HepG2 (cell line): ENCODE measurements at regions not wholly inside any gene's neighbourhood (a gene's known extent, or its start where the extent isn't known, plus 50 kb on each side); places are given as distances from the start of the nearest gene placed in this dataset.

ENCODE experiments used
- KLF9 ChIP-seq: IDR thresholded peaks from 2 replicates; pipeline ENCODE4 v1.6.1; 2016; ENCODE audit warnings: low read depth
- POLR2AphosphoS5 ChIP-seq: IDR thresholded peaks from 2 replicates; pipeline ENCODE4 v1.6.1; 2012; ENCODE audit warnings: low read depth, low read length
- RFX5 ChIP-seq: IDR thresholded peaks from 2 replicates; pipeline ENCODE4 v1.6.1; 2011; ENCODE audit warnings: low read depth, low read length, improper control_type of control experiment
- SNAPC5 ChIP-seq: sonication (generic); formaldehyde crosslinking; IDR thresholded peaks from 2 replicates; pipeline ENCODE4 v1.8.1; 2023; ENCODE audit warnings: mild to moderate bottlenecking, missing genetic modification reagents, borderline replicate concordance
- TP53 ChIP-seq: sonication (generic); formaldehyde crosslinking; conservative IDR thresholded peaks from 2 replicates; pipeline ENCODE4 v1.4.0; 2020; ENCODE audit warnings: missing genetic modification reagents
- ZFP36 ChIP-seq: fragments of 150-350 bp; IDR thresholded peaks from 2 replicates; pipeline ENCODE4 v1.6.1; 2018; ENCODE audit warnings: borderline replicate concordance, low read length, low read depth; ENCODE audit not compliant: partially characterized antibody

- TF ChIP-seq ZFP36 (no peak), POLR2AphosphoS5 (no peak), RFX5 (no peak), TP53 (CRISPR knock-in tag) (no peak), SNAPC5 (no peak), KLF9 (CRISPR knock-in tag) (no peak)
Measured at GRCh38 chr6:26290941-26291340, 74.1 kb upstream of the BTN3A2 start.
